Liver (tissue), 3 donors: ENCODE measurements at regions not wholly inside any gene's neighbourhood (a gene's known extent, or its start where the extent isn't known, plus 50 kb on each side); places are given as distances from the start of the nearest gene placed in this dataset.
A peak's percentile ranks its signal among the peaks of the same experiment; 100 is the strongest.

Experiments
- CTCF ChIP-seq: fragments of 150-350 bp; IDR thresholded peaks from 2 replicates; pipeline ENCODE4 v1.5.1; 2017; ENCODE audit warnings: improper control_type of control experiment, low read depth, low read length; ENCODE audit not compliant: missing input control
- GABPA ChIP-seq, 2 donors: IDR thresholded peaks in 1 of 2; conservative IDR thresholded peaks in 1 of 2; 2 replicates each; pipeline ENCODE4 v1.6.1; 2016; ENCODE audit warnings: antibody characterized with exemption in 2 of 2, mild to moderate bottlenecking in 1 of 2, moderate library complexity in 1 of 2
- RAD21 ChIP-seq, 2 donors: IDR thresholded peaks; 2 replicates each; pipeline ENCODE4 v1.6.1; 2016; ENCODE audit warnings: antibody characterized with exemption in 2 of 2, mild to moderate bottlenecking in 2 of 2
- SP1 ChIP-seq: IDR thresholded peaks from 2 replicates; pipeline ENCODE4 v1.6.1; 2018; ENCODE audit warnings: antibody characterized with exemption, mild to moderate bottlenecking
- TAF1 ChIP-seq: conservative IDR thresholded peaks from 2 replicates; pipeline ENCODE4 v1.6.1; 2016; ENCODE audit warnings: antibody characterized with exemption, mild to moderate bottlenecking
- donor health status: healthy.
- donor health status: healthy.

GRCh38 chr7:79806161-79806734 lies 328.4 kb upstream of the GNAI1 start:
- TF ChIP-seq CTCF, result peak; percentile 19
- TF ChIP-seq SP1, result no peak
- no peak for TF ChIP-seq GABPA (IDR thresholded peaks at IDR 0.05 in 1 of 2, conservative IDR thresholded peaks at IDR 0.05 in 1 of 2)
- TF ChIP-seq RAD21 (IDR thresholded peaks at IDR 0.05), result peak; percentile 60 to 65
- no peak for TF ChIP-seq TAF1
